ENCODE measurements at regions not wholly inside any gene's neighbourhood (a gene's known extent, or its start where the extent isn't known, plus 50 kb on each side); places are given as distances from the start of the nearest gene placed in this dataset.
"Not testable (repeated sequence)": the region's sequence is repeated elsewhere in the genome, so short reads cannot be mapped to it uniquely, and the experiment has no call there.

GRCh38 chr7:150183602-150184001, 139.6 kb upstream of the LRRC61 start:
- not testable (repeated sequence) for DNase-seq (ENCODE audit: low spot score)

GRCh38 chr7:150189963-150190362, 133.2 kb upstream of the LRRC61 start:
- not testable (repeated sequence) for DNase-seq (ENCODE audit: low spot score)

- not testable (repeated sequence) for DNase-seq (ENCODE audit: low spot score)
Observed at GRCh38 chr7:150192541-150192940, 130.6 kb upstream of the LRRC61 start.

DNA sequence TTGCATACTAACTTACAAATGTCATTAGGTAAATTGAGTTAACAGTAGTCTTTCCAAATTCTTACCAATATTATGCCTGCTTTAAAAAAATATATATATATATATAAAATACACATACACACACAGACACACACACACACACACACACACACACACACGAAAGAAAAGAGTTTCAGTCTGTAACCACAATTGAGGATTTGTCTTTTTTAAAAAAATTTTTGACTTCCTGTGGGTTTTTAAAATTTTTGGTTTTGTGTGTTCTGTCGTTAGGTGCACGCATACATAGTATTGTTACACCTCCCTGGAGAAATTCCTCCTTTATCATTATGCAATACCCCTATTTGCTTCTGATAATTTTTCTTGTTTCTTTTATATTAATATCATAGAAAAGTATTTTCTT, 129.3 kb upstream of the LRRC61 start:
- DNase-seq (ENCODE audit: low spot score): not testable (repeated sequence)
